HG03521 (cell line): ENCODE measurements at regions not wholly inside any gene's neighbourhood (a gene's known extent, or its start where the extent isn't known, plus 50 kb on each side); places are given as distances from the start of the nearest gene placed in this dataset.
"Not testable (repeated sequence)": the region's sequence is repeated elsewhere in the genome, so short reads cannot be mapped to it uniquely, and the experiment has no call there.

ENCODE experiments used
- ATAC-seq: cut with Tn5 transposase; IDR thresholded peaks from one replicate; pipeline ENCODE4 v1.9.1; 2021; ENCODE audit warnings: mild to moderate bottlenecking, moderate library complexity; ENCODE audit not compliant: unreplicated experiment

- no peak for ATAC-seq
These were observed 827.7 kb upstream of the BRINP3 start for GRCh38 chr1:191305370-191305769.

DNA sequence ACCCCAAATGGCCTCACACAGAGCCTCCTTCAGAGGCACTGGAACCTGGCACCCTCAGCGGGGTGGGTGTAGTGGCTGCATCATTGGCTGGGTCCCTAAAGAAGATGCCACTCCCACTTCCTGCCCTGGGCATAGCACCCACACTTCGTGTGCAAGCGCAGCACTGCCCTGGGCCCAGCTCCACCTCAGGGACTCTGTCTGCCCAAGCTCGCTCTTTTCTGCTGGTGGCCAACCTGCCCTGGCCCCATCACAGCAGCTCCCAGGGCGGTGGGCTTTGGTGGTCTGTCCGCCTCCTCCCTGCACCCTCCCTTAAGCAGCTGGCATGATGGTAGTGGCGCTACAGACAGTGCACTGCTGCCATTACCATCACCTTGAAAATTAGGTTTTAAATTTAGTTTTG lies 829.3 kb upstream of the BRINP3 start:
- no peak for ATAC-seq

DNA sequence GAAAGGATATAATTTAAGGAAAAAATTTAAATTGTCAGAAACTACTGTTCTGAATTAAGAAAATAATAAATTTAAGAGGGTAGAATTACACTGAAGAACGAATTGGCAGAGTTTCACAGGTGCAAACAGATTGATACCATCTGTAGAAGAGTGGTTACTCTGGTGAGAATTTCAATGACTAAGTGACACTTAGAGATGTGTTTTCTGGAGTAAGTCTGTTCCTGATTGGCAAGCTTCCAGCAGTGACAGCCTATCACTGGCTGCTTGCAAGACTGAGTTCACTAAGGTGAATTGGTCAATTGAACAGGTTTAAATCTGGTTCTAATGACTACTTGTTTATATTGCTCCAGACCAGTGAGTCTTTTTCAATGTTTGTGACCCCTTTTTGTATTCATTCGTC lies 838.2 kb upstream of the RGS18 start:
- ATAC-seq = no peak

DNA sequence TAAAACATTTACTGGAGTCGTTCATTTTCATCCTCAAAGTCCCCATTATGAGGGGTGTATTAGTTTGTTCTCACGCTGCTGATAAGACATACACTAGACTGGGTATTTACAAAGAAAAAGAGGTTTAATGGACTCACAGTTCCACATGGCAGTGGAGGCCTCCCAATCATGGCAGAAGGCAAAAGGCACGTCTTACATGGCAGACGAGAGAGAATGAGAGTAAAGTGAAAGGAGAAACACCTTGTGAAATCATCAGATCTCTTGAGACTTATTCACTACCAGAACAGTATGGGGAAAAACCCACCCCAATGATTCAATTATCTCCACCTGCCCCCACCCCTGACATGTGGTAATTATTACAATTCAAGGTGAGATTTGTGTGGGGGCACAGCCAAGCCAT lies 830.4 kb upstream of the RGS18 start:
- ATAC-seq = no peak

GRCh38 chr1:191343816-191344215 lies 814.4 kb upstream of the RGS18 start:
- ATAC-seq = no peak

GRCh38 chr1:191346381-191346780 lies 811.9 kb upstream of the RGS18 start:
- ATAC-seq = no peak

DNA sequence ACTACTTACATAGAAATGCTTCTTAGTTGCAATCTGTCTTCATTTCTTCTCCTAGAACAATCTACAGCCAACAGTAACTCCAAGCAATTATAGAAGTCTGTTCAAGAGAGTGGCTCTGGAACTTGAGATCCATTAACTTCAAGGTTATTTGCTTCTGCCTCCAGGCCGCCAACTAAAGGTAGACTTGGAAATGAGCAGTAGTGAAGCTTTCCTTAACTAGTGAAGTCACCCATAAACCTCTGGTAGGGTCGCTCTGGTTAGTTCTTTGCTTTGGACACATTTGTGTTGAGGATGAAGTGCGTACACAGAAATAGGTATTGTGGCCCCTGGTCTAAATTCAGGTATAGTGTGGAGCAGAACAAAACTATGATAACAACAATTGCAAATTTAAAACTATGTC lies 809.9 kb upstream of the RGS18 start:
- ATAC-seq = no peak

GRCh38 chr1:191350938-191351337 lies 807.3 kb upstream of the RGS18 start:
- no peak for ATAC-seq

- no peak for ATAC-seq
These were observed 799.5 kb upstream of the RGS18 start for GRCh38 chr1:191358724-191359123.

DNA sequence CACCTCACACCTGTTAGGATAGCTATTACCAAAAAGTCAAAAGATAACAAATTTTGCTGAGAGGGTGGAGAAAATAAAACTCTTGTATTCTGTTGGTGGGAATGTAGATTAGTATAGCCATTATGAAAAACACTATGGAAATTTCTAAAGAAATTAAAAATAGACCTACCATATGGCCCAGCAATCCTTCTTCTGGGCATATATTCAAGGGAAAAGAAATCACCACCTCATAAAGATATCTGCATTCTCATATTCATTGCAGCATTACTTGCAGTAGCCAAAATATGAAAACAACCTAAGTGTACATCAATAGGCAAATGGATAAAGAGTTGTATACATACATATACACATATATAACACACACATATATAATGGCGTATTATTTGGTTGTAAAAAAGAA lies 791.6 kb upstream of the RGS18 start:
- ATAC-seq = no peak

DNA sequence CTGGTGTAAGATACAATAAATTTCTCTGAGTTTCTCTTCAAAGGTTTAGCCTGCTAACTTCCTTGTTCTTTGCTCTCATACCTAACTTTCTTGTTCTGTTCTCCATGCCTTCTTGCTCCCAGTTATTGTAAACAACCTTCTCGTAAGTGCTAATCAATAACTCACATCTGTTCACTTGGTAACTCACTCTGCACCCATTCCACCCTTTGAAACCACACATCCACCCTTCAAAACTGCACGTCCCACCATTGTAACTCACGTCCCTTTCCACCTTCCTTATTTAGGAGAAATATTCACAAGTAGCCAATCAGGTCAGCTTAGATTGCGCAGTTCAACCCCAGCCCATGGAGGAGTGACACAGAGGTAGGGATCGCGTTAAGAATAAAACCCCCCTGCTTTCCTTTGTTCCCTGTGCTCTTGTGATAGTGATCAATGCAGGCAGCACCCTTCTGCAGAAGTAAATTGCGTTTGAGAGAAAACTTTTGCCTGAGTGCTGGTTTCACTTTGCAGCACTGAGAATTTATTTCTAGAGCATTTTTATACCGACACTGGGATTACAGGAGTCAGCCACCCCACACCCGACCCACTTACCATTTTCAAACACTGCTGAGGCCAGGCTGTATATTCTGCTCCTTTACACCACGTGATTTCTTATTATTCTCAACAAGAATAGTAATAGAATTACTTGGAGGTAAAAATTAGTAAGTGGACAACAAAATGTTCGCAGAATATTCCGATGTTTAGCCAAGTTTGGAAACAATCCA lies 789.2 kb upstream of the RGS18 start:
- no peak for ATAC-seq

DNA sequence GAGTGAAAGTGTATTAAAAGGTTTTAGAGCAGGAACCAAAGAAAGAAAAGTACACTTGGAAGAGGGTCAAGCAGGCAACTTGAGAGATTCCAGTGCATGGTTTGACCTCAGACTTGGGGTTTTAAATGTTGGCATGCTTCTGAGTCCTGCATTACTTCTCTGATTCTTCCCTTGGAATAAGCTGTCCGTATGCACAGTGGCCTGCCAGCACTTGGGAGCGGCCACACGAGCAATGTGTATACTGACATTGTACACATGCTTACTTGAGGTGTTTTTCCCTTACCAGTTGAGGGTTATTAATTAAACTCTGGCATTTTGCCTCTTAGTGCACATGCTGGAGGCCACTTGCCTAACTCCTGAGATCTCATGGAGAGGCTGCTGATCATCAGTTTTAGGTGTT lies 786.6 kb upstream of the RGS18 start:
- no peak for ATAC-seq

DNA sequence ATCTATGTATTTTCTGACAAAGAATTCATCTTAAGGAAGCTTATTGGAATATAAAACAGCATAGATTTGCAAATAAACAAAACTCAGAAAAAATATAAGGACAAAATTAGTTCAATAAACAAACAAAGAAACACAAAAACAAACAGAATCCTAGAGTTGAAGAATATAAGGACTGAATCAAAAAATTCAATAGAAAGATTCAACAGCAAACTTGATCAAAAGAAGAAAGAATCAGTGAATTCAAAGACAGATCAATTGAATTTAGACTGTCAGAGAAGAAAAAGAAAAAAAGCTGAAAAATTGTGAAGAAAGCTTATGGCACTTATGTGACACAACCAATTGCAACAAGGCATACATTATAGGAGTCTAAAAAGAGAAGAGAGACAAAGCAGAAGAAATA lies 770.0 kb upstream of the RGS18 start:
- no peak for ATAC-seq

GRCh38 chr1:191396622-191397021 lies 761.6 kb upstream of the RGS18 start:
- ATAC-seq = no peak

GRCh38 chr1:191398551-191398950 lies 759.7 kb upstream of the RGS18 start:
- ATAC-seq = no peak

- no peak for ATAC-seq
These were observed 752.8 kb upstream of the RGS18 start for GRCh38 chr1:191405417-191405816.

GRCh38 chr1:191414981-191415640 lies 743.2 kb upstream of the RGS18 start:
- no peak for ATAC-seq

- ATAC-seq = no peak
These were observed 738.4 kb upstream of the RGS18 start for GRCh38 chr1:191419842-191420241.

DNA sequence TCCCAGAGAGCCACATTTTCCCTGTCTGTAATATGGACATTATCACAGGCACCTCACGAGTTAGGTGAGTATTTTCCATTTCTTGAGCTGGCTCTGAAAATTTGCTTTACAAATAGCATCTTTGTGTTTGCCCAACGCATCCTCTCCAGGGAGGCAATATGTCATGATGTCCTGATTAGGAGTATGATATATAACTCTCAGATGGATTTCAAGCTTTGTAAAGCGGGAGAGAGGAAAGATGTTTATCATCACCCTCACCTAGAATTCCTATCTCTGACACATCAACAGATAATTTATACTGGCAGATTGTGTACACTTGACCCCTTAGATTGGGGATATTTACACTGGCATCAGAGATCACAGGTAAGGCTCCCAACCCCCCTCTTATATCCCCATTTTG lies 730.7 kb upstream of the RGS18 start:
- no peak for ATAC-seq

DNA sequence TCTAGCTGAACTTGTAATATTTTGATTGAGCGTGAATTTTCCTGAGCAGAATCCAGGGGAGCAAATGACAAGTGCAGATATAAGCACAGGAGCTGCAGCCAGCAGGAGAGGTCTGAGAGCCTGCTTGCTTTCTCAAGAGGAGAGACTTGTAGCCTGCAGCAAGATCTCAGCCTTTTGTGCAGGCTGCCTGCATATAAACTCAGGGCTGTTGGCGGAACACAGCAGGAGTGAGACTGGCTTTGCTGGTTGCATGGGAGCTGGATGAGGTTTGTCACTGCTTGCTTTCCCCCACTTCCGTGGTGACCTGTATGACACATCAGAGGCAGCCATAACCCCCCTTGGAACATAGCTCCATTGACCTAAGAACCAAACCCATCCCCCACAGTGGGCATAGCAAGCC lies 725.4 kb upstream of the RGS18 start:
- no peak for ATAC-seq

DNA sequence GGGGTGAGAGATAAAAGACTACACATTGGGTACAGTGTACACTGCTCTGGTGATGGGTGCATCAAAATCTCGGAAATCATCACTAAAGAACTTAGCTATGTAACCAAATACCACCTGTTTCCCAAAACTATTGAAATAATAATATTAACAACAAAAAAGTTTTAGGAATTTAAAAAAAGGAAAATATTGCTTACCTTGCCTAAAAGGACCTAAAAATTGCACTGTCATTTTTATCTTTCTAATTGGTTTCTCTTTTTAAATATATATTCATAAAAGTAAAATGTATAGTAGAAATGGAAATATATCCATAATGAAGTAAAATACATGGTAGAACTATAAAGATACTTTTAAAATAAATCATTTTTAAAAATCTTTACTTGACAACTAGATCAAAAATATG lies 719.3 kb upstream of the RGS18 start:
- no peak for ATAC-seq

GRCh38 chr1:191448279-191448678 lies 710.0 kb upstream of the RGS18 start:
- ATAC-seq = not testable (repeated sequence)

DNA sequence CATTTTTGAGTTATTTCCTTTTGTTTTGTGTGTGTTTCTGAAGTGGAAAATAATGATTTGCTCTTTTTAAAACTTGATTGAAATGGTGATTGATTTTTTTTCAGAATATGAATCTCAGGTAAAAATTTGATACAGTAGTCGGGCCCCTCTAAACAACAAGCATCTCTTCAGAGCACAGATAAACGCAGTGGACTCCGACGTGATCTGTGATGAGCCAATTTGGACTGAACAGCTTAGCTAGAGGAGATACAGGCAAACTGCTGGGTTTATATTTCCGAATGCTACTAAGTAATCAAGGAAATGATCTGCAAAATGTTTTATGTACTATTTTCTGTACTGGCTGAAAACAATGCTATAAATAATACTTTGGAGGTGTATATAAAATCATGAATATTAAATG lies 705.7 kb upstream of the RGS18 start:
- ATAC-seq = no peak
